Mucosa of rectum (tissue), 2 donors: ENCODE measurements at regions not wholly inside any gene's neighbourhood (a gene's known extent, or its start where the extent isn't known, plus 50 kb on each side); places are given as distances from the start of the nearest gene placed in this dataset.

Experiments
- H3K27ac ChIP-seq, 2 donors: one replicate each; pipeline ENCODE4 v1.7.0; 2013; ENCODE audit warnings: inconsistent platforms in 2 of 2, low read depth in 2 of 2, low read length in 2 of 2
- H3K27me3 ChIP-seq, 2 donors: one replicate each; pipeline ENCODE4 v1.7.0; 2013; ENCODE audit warnings: low read length in 2 of 2; ENCODE audit not compliant: control insufficient read depth in 2 of 2, insufficient read depth in 2 of 2
- H3K36me3 ChIP-seq, 2 donors: one replicate each; pipeline ENCODE4 v1.7.0; 2013; ENCODE audit warnings: low read length in 2 of 2; ENCODE audit not compliant: control insufficient read depth in 2 of 2, insufficient read depth in 2 of 2
- H3K4me1 ChIP-seq, 2 donors: one replicate each; pipeline ENCODE4 v1.7.0; 2013; ENCODE audit warnings: low read length in 2 of 2, mild to moderate bottlenecking in 1 of 2; ENCODE audit not compliant: control insufficient read depth in 2 of 2, insufficient read depth in 2 of 2
- H3K4me3 ChIP-seq, 2 donors: one replicate each; pipeline ENCODE4 v1.7.0; 2013; ENCODE audit warnings: low read length in 2 of 2
- H3K9ac ChIP-seq, 2 donors: one replicate each; pipeline ENCODE4 v1.7.0; 2013; ENCODE audit warnings: low read length in 2 of 2, low read depth in 1 of 2, mild to moderate bottlenecking in 1 of 2
- H3K9me3 ChIP-seq, 2 donors: one replicate each; pipeline ENCODE4 v1.7.0; 2013; ENCODE audit warnings: low read length in 2 of 2; ENCODE audit not compliant: control insufficient read depth in 2 of 2
- donor health status: healthy.
- donor health status: Normal muscosa, but diverticular disease.

DNA sequence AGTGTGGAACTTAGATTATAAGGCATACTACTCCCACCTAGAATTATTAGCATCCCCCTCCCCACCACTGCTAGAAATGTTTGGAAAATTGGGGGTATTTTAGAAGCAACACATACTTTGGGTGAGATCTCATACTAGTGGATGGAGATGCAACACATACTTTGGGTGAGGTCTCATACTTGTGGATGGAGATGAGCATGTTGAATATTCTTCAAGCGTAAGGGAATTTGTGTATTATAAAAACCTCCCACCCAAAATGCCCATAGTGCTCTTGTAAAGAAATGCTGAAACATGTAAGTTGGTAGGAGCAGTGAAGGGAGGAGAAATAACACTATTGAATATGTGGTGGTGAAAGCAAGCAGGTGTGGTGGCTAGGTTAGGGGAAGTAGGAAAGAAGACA, 124.0 kb upstream of the EPHA3 start:
- no peaks in the 10 kb centered on the region for H3K4me1 ChIP-seq
- H3K36me3 ChIP-seq: no peaks in the 10 kb centered on the region
- no peaks in the 10 kb centered on the region for H3K27me3 ChIP-seq

GRCh38 chr3:88984256-88984655, 123.2 kb upstream of the EPHA3 start:
- H3K9me3 ChIP-seq: no peaks in the 10 kb centered on the region
- no peak overlapping the region for H3K9ac ChIP-seq
- H3K4me1 ChIP-seq: no peaks in the 10 kb centered on the region
- no peaks in the 10 kb centered on the region for H3K27me3 ChIP-seq
- no peak overlapping the region for H3K4me3 ChIP-seq
- no peak overlapping the region for H3K27ac ChIP-seq
- H3K36me3 ChIP-seq: no peaks in the 10 kb centered on the region

More for the DNA sequence above, 124.0 kb upstream of the EPHA3 start:
- H3K9ac ChIP-seq: no peak overlapping the region
- H3K27ac ChIP-seq: no peak overlapping the region
- no peak overlapping the region for H3K4me3 ChIP-seq
- no peaks in the 10 kb centered on the region for H3K9me3 ChIP-seq

DNA sequence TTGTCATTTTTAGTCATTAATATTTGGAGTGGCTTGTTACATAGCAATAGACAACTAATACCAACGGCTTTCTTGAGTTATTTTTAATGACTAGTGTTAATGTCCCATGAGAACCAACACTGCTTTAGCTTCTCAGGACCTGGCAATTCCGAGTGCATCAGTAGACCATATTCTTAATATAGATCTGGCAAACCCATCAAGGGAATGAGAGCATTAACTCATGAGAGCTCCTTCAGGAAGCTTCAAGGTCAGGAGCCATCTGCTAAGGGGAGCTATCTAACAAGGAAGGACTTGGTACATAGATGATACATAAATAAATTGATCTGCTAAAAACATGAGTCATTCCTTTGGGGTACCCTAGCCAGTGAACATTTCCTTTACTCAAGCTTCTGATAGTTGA, 122.6 kb upstream of the EPHA3 start:
- Histone ChIP-seq H3K9ac (no peak overlapping the region), H3K27ac (no peak overlapping the region), H3K36me3 (no peaks in the 10 kb centered on the region), H3K27me3 (no peaks in the 10 kb centered on the region), H3K9me3 (no peaks in the 10 kb centered on the region), H3K4me1 (no peaks in the 10 kb centered on the region), H3K4me3 (no peak overlapping the region)

- no peaks in the 10 kb centered on the region for H3K9me3 ChIP-seq
- no peak overlapping the region for H3K4me3 ChIP-seq
- no peaks in the 10 kb centered on the region for H3K4me1 ChIP-seq
- no peak overlapping the region for H3K9ac ChIP-seq
- no peaks in the 10 kb centered on the region for H3K36me3 ChIP-seq
- no peak overlapping the region for H3K27ac ChIP-seq
- no peaks in the 10 kb centered on the region for H3K27me3 ChIP-seq
These were observed 121.9 kb upstream of the EPHA3 start for GRCh38 chr3:88985491-88985890.

- no peaks in the 10 kb centered on the region for H3K36me3 ChIP-seq
- no peak overlapping the region for H3K9ac ChIP-seq
- H3K9me3 ChIP-seq: no peaks in the 10 kb centered on the region
- H3K27ac ChIP-seq: no peak overlapping the region
- H3K4me1 ChIP-seq: no peaks in the 10 kb centered on the region
- no peaks in the 10 kb centered on the region for H3K27me3 ChIP-seq
- no peak overlapping the region for H3K4me3 ChIP-seq
These were observed 120.6 kb upstream of the EPHA3 start for GRCh38 chr3:88986834-88987233.

GRCh38 chr3:88987776-88988175, 119.6 kb upstream of the EPHA3 start:
- no peaks in the 10 kb centered on the region for H3K27me3 ChIP-seq
- H3K9me3 ChIP-seq: no peaks in the 10 kb centered on the region
- no peak overlapping the region for H3K9ac ChIP-seq
- no peaks in the 10 kb centered on the region for H3K36me3 ChIP-seq
- H3K4me1 ChIP-seq: no peaks in the 10 kb centered on the region
- H3K27ac ChIP-seq: no peak overlapping the region
- no peak overlapping the region for H3K4me3 ChIP-seq

- Histone ChIP-seq H3K9me3 (no peaks in the 10 kb centered on the region), H3K4me3 (no peak overlapping the region), H3K9ac (no peak overlapping the region), H3K36me3 (no peaks in the 10 kb centered on the region), H3K27ac (no peak overlapping the region), H3K27me3 (no peaks in the 10 kb centered on the region), H3K4me1 (no peaks in the 10 kb centered on the region)
These were observed 118.5 kb upstream of the EPHA3 start for GRCh38 chr3:88988906-88989305.

GRCh38 chr3:88991496-88991895, 115.9 kb upstream of the EPHA3 start:
- no peak overlapping the region for H3K4me3 ChIP-seq
- H3K9ac ChIP-seq: no peak overlapping the region
- no peak overlapping the region for H3K27ac ChIP-seq
- no peaks in the 10 kb centered on the region for H3K9me3 ChIP-seq
- no peaks in the 10 kb centered on the region for H3K36me3 ChIP-seq
- H3K27me3 ChIP-seq: no peaks in the 10 kb centered on the region
- H3K4me1 ChIP-seq: no peaks in the 10 kb centered on the region

GRCh38 chr3:88996691-88997090, 110.7 kb upstream of the EPHA3 start:
- H3K9ac ChIP-seq: no peak overlapping the region
- no peaks in the 10 kb centered on the region for H3K9me3 ChIP-seq
- no peaks in the 10 kb centered on the region for H3K27me3 ChIP-seq
- H3K36me3 ChIP-seq: no peaks in the 10 kb centered on the region
- no peak overlapping the region for H3K27ac ChIP-seq
- no peaks in the 10 kb centered on the region for H3K4me1 ChIP-seq
- no peak overlapping the region for H3K4me3 ChIP-seq

DNA sequence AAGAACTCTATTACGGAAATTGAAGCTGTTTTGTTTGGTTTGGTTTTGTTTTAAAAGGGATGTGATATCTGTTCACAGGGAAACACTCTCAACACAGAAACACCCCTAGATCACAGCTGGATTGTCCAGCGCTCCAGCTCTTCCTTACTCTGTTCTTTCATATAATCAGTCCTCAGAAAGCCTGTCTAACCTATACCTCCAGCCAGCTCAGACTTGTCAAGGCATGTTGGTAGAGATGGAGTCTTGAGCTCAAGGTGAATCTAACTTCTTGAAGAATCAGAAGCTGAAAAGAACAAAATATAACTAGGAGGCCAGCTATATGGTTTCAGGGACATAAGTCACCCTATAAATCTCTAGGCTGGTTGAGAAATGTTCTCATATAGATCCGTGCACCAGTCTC, 110.2 kb upstream of the EPHA3 start:
- Histone ChIP-seq H3K9me3 (no peaks in the 10 kb centered on the region), H3K36me3 (no peaks in the 10 kb centered on the region), H3K27me3 (no peaks in the 10 kb centered on the region), H3K27ac (no peak overlapping the region), H3K4me3 (no peak overlapping the region), H3K9ac (no peak overlapping the region), H3K4me1 (no peaks in the 10 kb centered on the region)

GRCh38 chr3:89000886-89001285, 106.5 kb upstream of the EPHA3 start:
- Histone ChIP-seq H3K27me3 (no peaks in the 10 kb centered on the region), H3K4me1 (no peaks in the 10 kb centered on the region), H3K27ac (no peak overlapping the region), H3K36me3 (no peaks in the 10 kb centered on the region), H3K4me3 (no peak overlapping the region), H3K9ac (no peak overlapping the region), H3K9me3 (no peaks in the 10 kb centered on the region)
